ENCODE measurements at regions not wholly inside any gene's neighbourhood (a gene's known extent, or its start where the extent isn't known, plus 50 kb on each side); places are given as distances from the start of the nearest gene placed in this dataset.

DNA sequence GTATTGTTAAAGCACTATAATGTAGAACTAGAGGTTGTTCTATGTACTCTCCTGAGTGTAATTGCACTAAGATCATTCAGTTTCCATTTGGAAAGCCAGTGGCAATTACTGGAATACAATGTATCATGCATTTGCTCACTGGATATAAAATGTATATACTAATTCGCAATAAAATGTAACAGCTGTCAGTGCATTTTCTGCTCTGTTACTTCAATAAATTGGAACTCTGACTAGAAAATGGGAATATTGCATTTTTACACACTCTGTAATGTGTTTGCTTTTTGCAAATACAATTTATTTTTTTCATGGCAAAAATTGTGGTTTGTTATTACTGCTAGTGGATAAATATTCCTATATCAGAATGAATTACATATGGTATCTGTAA is 893.8 kb upstream of the POU3F3 start:
- DNase-seq, result no peak

GRCh38 chr2:103960951-103961350 is 893.0 kb upstream of the POU3F3 start:
- no peak for DNase-seq

- no peak for DNase-seq
Observed at GRCh38 chr2:103961862-103962261, 892.1 kb upstream of the POU3F3 start.

DNA sequence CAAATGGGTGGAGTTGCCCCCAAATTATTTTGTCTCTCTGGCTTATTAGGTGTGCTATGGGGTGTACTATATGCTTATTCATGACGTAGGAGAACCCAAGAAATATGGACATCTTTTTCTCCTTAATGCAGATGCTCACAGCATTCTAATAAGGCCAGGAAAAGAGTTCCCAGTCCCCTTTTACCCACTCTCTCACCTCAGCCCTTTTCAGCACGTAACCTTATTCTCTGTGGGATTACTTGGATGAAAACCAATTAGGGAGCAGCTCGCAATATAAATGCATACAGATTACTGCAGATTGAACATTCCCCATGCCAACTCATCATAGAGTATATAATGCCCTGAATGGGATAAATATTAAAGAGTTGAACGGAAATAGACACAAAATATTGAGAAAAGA is 891.2 kb upstream of the POU3F3 start:
- DNase-seq, result no peak

DNA sequence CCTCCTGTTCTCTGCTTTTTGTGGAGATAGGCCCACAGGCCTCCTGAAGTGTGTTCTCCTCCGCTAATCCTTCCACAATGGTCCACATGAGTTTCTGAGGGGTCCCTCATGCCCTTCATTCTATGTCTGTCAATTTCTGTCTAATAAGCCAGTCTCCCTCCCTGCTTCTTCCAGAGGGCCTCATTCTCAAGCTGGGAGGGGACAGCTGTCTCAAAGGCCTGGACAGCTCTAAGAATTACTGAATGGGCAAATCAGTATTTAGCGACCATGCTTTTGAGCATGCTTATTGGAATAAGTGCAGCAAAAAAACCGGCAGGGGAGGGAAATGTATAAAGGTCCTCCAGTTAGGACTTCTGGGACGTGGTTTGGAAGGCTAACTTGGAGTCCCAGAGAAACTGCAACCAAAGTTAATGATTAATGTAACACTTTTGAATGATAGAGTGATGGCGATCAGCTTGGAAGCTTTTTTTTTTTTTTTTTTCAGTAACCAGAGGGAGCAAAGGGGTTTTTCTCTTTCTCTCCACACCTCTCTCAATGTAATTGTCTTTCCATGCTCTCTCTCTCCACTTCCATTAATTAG is 890.7 kb upstream of the POU3F3 start:
- DNase-seq, result no peak

DNA sequence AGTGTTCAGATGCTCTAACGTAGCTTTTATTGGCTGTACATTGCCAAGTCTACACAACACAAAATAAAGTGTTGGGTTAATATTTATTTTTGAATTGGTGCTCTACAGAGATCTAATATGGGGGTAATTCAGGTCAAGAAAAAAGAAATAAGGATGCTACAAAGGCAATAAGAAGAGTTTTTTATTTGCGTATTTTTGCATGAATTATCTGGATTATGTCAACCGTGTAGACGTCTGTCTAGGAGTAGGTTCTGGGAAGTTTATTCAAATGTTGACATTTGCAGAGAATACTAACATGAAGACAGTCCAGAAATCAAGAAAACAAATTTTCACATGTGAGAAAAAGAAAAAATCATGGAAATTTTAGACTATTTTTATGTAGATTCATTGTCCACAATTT is 876.7 kb upstream of the POU3F3 start:
- no peak for DNase-seq

- DNase-seq, result no peak
Observed at GRCh38 chr2:103977668-103978067, 876.2 kb upstream of the POU3F3 start.

GRCh38 chr2:103980401-103980800 is 873.5 kb upstream of the POU3F3 start:
- no peak for DNase-seq

- no peak for DNase-seq
Observed at GRCh38 chr2:103982691-103983090, 871.2 kb upstream of the POU3F3 start.

GRCh38 chr2:103986001-103986400 is 867.9 kb upstream of the POU3F3 start:
- no peak for DNase-seq

GRCh38 chr2:103991591-103991990 is 862.3 kb upstream of the POU3F3 start:
- DNase-seq, result no peak

- DNase-seq, result no peak
Observed at GRCh38 chr2:104004821-104005220, 849.1 kb upstream of the POU3F3 start.

DNA sequence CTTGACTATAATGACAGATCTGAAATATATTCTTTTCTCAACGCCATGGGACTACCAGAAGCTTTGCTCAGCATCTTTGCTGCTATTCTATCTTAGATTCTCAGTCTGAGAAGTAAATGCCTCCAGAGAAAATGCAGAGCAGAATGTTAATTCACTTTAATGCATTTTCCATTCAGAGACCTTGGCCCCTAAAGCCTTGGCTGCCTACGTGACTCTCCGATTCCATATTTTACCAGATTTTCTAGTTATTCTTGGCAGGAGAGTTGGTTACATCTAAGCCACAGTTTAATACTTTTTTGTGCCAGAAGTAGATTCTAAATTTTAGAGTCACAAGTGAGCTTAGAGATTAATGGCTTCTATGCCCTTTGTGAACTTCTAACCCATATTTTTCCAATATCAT is 837.1 kb upstream of the POU3F3 start:
- DNase-seq, result no peak

DNA sequence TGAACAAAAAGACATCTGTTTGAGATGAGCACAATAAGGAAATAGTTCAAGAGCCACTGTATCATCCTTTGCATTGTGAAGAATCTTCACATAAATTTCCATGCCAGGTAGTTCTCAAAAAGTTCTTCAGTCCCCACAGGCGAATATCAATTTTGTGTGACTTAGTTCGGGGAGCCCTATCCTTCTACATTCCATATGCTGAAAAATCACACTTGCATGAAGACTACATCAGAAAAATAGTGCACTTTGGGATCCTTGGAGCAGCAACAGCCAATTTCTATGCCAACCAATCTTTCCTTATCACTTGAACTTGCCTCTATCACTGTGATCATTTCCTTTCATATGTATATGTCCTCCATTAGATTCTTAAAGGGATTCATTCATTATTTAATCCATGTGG is 830.6 kb upstream of the POU3F3 start:
- no peak for DNase-seq

DNA sequence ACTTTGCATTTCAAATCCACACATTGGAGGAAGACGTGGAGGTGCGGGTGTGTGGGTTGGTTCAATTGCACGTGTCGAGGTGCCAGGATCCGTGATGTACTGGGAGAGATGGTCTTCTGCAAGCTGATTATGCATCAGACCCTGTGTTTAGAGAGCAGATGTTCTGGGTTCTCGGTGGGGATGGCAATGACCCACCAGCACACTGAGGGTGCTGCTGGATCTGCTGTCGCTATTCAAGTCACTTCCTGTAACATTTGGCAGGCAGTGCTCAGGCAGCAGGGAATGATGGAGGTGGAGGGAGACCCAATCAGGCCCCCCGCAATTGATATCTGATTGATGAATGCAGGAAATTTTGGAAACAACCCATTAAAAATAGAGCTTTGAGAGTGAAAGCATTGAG is 830.1 kb upstream of the POU3F3 start:
- no peak for DNase-seq

DNA sequence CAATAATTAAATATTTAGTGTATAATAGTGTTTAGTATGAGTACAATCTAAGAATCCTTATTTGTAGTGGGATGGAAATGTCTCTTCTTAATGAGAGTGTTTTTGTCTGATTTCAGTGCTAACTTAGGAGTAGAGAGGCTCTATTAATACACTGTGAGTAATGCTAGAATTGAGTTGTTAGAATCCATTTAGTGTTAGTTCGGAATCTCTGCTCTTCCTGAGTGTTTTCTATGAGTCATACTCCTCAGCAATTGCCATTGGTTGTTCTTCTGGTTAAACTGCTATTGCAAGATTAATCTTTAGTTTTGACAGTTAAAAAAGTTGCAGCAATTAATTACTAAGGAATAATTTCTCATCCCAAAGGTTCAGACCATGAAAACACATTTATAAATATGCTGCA is 828.6 kb upstream of the POU3F3 start:
- DNase-seq, result no peak

- no peak for DNase-seq
Observed at GRCh38 chr2:104026725-104027124, 827.2 kb upstream of the POU3F3 start.

DNA sequence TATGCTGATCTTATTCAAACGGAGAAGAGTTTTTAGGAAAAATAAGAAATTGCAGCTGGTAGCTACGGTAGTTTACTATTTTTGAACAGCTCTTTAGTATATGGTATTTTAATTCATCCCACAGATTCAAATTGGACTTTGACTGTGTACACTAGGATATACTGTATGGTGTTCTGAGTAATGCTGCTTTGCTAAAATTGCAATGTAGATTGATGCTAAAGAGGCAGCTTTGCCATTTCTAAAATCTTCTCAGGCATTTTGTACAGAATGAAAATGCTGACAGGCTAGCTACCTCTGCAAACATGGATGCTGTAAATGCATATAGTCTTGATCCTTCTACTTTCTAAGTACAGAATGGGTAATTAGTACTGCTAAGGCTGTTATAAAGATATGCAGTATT is 826.6 kb upstream of the POU3F3 start:
- DNase-seq, result no peak

DNA sequence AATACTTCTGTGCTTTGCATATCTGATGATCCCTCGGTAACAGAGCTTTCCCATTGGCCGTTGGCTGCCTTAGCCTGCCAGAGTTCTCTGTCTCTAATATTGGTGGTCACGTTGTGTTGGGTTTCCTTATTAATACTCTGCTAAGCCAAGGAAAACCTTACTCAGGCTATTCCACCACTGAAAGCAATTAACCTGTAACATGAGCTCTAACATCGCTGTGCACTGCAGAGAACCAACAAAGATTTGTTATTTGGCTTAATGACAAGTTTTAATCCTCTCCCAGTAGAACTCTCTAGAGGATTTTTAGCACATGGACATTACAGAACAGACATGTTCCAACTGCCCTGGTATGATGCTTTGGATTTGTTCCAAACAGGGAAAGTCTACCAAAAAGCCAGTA is 825.9 kb upstream of the POU3F3 start:
- no peak for DNase-seq

DNA sequence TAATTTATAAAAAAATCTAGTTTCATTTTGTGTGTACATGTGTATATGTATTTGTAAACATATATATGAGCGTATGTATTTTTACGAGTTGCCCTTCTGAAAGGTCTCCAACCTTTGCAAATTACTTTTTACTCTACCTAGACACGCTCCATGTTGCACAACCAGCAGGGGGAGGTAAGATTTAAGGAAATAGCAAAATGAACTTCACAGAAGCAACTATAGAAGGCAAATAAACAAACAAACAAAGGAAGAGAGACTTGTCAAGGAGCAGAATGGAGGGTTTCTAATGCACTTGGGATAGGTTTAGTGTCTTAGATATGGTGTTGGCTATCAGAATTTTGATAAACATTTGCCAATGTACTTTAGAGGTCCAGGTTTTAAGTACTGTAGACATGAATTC is 820.5 kb upstream of the POU3F3 start:
- DNase-seq, result no peak

- no peak for DNase-seq
Observed at GRCh38 chr2:104040771-104041170, 813.1 kb upstream of the POU3F3 start.

DNA sequence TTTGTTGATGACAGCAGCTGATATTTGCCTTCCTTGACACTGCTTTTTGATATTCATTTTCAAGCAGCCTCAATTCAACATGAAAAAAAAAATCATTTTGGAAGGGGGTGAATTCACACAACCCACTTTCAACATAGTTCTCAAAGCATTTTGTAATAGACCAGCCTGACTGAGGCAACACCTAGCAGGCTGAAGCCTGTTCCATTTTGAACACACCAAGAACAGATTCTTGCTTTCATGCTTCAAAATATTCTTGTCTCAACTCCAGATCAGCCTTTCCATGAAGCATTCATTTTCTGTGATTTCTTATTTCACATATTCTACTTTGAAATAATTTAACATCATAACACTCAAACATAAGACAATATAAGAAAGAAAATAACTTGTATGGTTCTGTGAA is 812.6 kb upstream of the POU3F3 start:
- DNase-seq, result no peak

- DNase-seq, result no peak
Observed at GRCh38 chr2:104043864-104044263, 810.1 kb upstream of the POU3F3 start.

GRCh38 chr2:104045071-104045470 is 808.8 kb upstream of the POU3F3 start:
- no peak for DNase-seq

- DNase-seq, result no peak
Observed at GRCh38 chr2:104046466-104046865, 807.4 kb upstream of the POU3F3 start.

DNA sequence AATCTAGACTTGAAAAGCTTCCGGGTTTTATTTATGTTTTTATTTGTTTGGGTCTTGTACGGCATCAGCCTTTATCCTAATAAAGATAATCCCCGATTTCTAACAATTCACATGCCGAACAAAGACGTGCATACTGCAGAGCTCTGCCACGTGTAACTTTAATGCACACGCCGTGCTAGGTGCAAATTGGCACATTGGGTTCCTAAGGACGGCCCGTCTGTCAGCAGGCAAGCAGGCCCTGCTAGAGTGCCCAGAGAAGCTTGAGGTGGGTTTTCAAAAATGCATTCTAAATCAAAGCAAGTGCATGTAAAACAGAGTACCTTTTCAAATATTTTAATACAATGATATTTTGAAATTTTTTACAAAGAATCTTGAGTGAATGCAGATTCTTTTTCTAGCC is 806.4 kb upstream of the POU3F3 start:
- no peak for DNase-seq
